CD4-positive, alpha-beta T cell treated with Interleukin-17A for 1 hour (primary cell): ENCODE measurements at regions not wholly inside any gene's neighbourhood (a gene's known extent, or its start where the extent isn't known, plus 50 kb on each side); places are given as distances from the start of the nearest gene placed in this dataset.

Experiments
- DNase-seq: peaks from one replicate; pipeline ENCODE4 v3.0.0-alpha.2; 2020

GRCh38 chr2:67792191-67792590, 270.6 kb downstream of the C1D start:
- DNase-seq, result no peak

- DNase-seq, result no peak
These were observed 270.1 kb downstream of the C1D start for GRCh38 chr2:67792681-67793091.

DNA sequence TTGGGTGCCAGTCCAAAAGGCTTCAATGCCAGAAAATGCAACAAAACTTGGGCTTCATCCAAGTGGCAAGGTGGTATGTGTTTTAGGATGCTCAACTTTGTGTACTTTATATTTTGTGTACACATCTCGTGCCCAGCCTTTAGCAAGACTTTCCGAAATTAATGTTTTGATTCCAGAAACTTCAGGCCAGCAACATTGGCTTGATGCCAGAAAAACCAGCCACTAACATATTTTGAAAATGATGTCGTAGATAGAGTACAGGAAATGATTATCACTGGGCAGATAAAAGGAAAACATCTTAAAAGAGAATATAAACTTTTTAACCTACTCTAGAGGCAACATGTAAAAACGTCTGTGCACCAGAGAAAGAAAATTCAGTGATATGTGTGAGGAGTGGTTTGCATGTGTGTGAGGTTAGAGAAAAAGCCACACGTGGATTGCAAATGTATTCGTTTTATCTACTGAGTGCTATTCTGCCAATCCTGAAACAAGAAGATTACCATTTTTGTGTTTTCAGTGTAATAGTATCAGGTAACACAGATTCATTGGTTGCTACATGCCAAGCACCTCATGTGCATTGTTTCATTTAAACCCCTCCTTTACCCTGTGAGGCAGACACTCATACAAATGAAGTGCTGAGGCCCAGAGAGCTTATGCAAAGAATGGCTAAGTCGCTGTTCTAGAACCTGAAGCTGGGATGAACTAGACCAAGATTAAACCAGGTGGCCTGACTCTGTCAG, 264.8 kb downstream of the C1D start:
- no peak for DNase-seq

GRCh38 chr2:67798541-67799160, 264.2 kb downstream of the C1D start:
- no peak for DNase-seq

GRCh38 chr2:67799886-67800285, 262.9 kb downstream of the C1D start:
- no peak for DNase-seq

- no peak for DNase-seq
These were observed 260.5 kb downstream of the C1D start for GRCh38 chr2:67802291-67802690.

DNA sequence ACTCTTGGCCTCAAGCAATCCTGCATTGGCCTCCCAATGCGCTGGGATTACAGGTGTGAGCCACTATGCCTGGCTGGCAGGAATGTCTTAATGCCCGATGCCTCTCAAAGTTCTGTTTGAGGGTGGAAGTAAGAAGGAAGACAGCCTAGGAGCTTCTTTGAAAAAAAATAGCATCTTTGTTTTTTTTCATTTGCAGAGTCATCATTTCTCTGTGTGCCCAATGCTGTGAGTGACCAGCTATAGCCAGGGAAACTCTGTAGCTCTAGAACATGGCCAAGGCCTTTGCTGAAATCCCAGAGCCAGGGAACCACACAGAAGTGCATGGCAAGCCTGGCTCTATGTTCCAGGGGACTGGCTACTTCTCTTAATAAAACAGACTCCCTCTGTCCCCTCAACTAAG, 260.0 kb downstream of the C1D start:
- DNase-seq, result no peak

- no peak for DNase-seq
These were observed 256.0 kb downstream of the C1D start for GRCh38 chr2:67806816-67807215.

DNA sequence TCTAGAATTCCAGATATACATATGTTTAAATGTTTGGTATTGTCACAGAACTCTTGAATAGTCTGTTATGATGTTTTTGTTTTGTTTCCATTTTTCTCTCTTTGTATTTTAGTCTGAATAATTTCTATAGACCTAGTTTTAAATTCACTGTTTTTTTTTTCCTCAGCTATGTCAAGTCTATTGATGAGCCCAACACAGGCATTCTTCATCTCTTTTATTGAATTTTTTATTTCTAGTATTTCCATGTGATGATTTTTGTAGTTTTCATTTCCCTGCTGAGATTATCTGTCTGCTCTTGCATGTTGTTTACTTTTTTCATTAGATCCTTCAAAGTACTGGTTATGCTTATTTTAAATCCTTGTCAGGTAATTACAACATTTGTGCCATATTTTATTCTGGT, 254.7 kb downstream of the C1D start:
- DNase-seq, result no peak

GRCh38 chr2:67812682-67813081, 250.1 kb downstream of the C1D start:
- DNase-seq, result no peak

GRCh38 chr2:67823726-67824125, 239.1 kb downstream of the C1D start:
- DNase-seq, result no peak

- no peak for DNase-seq
These were observed 238.6 kb downstream of the C1D start for GRCh38 chr2:67824186-67824585.

DNA sequence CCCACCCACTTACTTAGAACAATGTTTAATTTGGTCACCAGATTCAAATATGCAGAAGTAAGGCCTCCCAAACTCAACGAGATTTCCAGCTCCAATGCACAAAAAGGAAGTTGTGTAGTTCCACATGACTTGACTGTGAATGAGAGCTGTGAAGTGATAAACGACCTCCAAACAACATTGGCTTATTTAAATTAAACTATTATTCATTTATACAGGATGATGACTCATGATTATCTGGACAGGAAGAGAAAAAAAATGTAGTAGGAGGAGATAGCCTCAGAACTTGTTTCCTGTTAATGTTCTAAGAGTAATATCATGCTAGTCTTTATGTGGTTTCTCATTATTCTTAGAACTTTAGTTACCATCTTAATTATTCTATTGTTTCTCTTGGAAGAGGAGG, 237.3 kb downstream of the C1D start:
- DNase-seq, result no peak

GRCh38 chr2:67828066-67828465, 234.7 kb downstream of the C1D start:
- DNase-seq, result no peak

GRCh38 chr2:67829470-67829869, 233.3 kb downstream of the C1D start:
- DNase-seq, result no peak

- DNase-seq, result no peak
These were observed 229.2 kb downstream of the C1D start for GRCh38 chr2:67833632-67834031.

- no peak for DNase-seq
These were observed 228.3 kb downstream of the C1D start for GRCh38 chr2:67834482-67834881.

GRCh38 chr2:67835266-67835665, 227.5 kb downstream of the C1D start:
- DNase-seq, result no peak

- no peak for DNase-seq
These were observed 225.9 kb downstream of the C1D start for GRCh38 chr2:67836866-67837265.

DNA sequence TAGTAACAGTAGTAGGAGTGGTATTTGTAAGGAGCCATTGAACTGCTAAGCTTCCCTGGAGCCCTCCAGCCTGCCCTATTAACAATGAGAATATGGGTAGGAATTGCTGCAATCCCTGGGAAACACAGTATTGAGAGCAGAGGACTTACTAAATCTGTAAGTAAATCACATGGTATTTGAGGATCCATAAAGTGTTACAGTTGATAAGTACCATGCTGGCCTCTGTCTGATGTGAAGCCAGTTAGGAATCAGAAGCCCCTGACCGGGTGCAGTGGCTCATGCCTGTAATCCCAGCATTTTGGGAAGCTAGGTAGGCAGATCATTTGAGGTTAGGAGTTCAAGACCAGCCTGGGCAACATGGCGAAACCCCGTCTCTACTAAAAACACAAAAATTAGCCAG, 224.6 kb downstream of the C1D start:
- DNase-seq, result no peak

GRCh38 chr2:67839242-67839641, 223.6 kb downstream of the C1D start:
- DNase-seq, result no peak

DNA sequence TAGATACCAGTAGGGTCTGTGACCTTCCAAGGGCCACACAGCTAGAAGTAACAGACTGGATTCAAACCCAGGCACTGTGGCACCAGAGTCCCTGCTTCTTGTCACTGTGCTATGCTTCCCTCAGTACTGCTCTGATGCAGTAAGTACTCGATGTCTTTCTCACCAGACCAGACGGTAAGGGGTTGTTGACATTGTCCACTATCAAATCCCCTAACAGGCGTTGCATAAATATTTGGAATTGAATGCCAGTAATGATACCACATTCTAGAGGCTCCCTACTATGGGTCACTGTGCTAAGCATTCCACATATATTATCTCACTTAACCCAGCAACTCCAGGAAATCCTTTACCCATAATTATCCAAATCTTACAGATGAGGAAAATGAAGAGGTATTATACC, 223.1 kb downstream of the C1D start:
- DNase-seq, result no peak

DNA sequence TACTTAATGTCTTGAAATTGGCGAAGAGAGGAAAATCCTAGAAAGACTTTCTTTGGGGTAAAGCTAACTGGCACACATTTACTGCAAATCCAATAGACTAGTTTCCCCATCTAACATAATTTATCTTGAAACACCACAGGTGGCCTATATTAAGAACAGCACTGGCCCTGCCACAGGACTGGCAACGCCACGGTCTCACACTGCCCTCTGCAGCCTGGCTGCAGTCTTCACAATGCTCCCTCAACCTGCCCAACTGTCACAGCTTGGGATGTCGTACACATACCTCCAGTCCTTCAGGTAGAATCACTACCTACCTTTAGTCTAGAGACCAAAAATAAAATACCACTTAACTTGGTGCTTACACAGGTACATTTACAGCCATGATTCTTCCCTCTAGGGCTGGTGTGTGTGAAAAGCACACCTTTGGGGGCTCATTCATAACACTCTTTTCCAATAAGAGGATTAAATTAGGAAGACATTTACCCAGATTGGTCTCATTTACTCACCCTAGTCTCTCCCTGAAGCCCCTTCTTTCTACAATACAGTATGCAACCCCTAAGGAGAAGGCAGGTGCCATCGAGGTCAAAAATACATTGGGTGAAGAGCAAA, 222.2 kb downstream of the C1D start:
- DNase-seq, result peak; percentile 5

DNA sequence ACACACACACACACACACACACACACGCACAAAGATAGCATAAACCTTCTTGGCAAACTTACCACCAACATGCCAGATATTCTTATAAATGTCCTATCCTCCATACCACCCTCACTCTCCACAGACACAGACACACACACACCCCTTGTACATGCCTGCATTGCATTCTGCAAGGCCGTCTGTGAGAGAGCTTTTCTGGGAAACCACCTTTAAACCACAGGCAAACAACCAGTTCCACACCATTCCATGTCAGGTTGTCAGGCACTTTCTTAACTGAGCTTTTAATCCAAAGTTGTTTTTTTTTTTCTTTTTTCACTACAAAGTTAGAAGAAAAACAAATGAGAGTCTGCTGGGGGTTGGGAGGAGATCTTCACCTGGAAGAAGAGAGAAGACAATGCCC, 221.1 kb downstream of the C1D start:
- DNase-seq, result no peak
